IMR-90 (cell line): ENCODE measurements at regions not wholly inside any gene's neighbourhood (a gene's known extent, or its start where the extent isn't known, plus 50 kb on each side); places are given as distances from the start of the nearest gene placed in this dataset.

Experiments
- CEBPB ChIP-seq: IDR thresholded peaks from 2 replicates; pipeline ENCODE4 v1.6.1; 2012; ENCODE audit warnings: low read depth, low read length, improper control_type of control experiment
- MAFK ChIP-seq: IDR thresholded peaks from 2 replicates; pipeline ENCODE4 v1.6.1; 2012; ENCODE audit warnings: low read depth, low read length, improper control_type of control experiment
- POLR2A ChIP-seq: IDR thresholded peaks from 2 replicates; pipeline ENCODE4 v1.6.1; 2012; ENCODE audit warnings: mild to moderate bottlenecking, low read depth, low read length
- RCOR1 ChIP-seq: IDR thresholded peaks from 2 replicates; pipeline ENCODE4 v1.6.1; 2012; ENCODE audit warnings: mild to moderate bottlenecking, low read length, improper control_type of control experiment; ENCODE audit not compliant: insufficient replicate concordance
- TF ChIP-seq, protein P1 (sequence below): conservative IDR thresholded peaks from 2 replicates; pipeline ENCODE4 v1.5.1; 2012; ENCODE audit warnings: mild to moderate bottlenecking, low read depth, low read length, improper control_type of control experiment

DNA sequence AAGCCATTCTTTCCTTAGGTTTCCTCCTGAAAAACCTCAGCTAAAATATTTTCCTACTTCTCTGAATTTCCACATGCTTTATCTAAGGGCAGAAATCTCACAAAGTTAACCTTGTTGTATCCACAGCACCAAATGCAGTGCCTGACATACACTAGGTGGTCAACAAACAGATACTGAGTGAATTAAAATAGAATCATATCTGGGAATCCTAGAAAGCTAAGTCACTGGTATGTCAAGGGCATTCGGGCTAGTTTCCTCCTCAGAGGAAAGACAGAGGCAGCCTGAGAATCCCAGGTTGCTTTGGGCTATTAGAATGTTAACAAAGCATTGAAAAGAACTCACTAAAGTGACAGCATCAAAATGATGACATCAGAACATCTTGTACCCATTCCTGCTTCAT lies 132.7 kb upstream of the F13A1 start:
- TF ChIP-seq MAFK (no peak), CEBPB (no peak), POLR2A (no peak), RCOR1 (no peak)
- TF ChIP-seq, protein P1, sequence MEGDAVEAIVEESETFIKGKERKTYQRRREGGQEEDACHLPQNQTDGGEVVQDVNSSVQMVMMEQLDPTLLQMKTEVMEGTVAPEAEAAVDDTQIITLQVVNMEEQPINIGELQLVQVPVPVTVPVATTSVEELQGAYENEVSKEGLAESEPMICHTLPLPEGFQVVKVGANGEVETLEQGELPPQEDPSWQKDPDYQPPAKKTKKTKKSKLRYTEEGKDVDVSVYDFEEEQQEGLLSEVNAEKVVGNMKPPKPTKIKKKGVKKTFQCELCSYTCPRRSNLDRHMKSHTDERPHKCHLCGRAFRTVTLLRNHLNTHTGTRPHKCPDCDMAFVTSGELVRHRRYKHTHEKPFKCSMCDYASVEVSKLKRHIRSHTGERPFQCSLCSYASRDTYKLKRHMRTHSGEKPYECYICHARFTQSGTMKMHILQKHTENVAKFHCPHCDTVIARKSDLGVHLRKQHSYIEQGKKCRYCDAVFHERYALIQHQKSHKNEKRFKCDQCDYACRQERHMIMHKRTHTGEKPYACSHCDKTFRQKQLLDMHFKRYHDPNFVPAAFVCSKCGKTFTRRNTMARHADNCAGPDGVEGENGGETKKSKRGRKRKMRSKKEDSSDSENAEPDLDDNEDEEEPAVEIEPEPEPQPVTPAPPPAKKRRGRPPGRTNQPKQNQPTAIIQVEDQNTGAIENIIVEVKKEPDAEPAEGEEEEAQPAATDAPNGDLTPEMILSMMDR: no peak
